Breast epithelium (tissue), 4 donors: ENCODE measurements at regions not wholly inside any gene's neighbourhood (a gene's known extent, or its start where the extent isn't known, plus 50 kb on each side); places are given as distances from the start of the nearest gene placed in this dataset.

ENCODE experiments used
- DNase-seq, 2 donors: peaks; one replicate each; pipeline ENCODE4 v3.0.0-alpha.2; 2019; ENCODE audit warnings: low spot score in 2 of 2
- H3K27ac ChIP-seq, 2 donors: fragments of 200-600 bp; sonication (generic) in 1 of 2; one replicate each; pipeline ENCODE4 v1.5.1; 2016 to 2019; ENCODE audit warnings: mild to moderate bottlenecking in 1 of 2
- H3K27me3 ChIP-seq, 2 donors: fragments of 200-600 bp; sonication (generic) in 1 of 2; one replicate each; pipeline versions ENCODE4 v1.5.1 to v1.6.0; 2017 to 2019; ENCODE audit warnings: control low read depth in 1 of 2, mild to moderate bottlenecking in 1 of 2
- H3K36me3 ChIP-seq: fragments of 200-600 bp; one replicate; pipeline ENCODE4 v1.5.1; 2019
- H3K4me1 ChIP-seq, 2 donors: fragments of 200-600 bp; sonication (generic); one replicate each; pipeline ENCODE4 v1.5.1; 2016 to 2019; ENCODE audit warnings: control low read depth in 1 of 2
- H3K4me3 ChIP-seq, 3 donors: fragments of 200-600 bp; sonication (generic); 1 replicate in 2 of 3; 2 replicates in 1 of 3; pipeline ENCODE4 v1.5.1; 2016 to 2019; ENCODE audit warnings: mild to moderate bottlenecking in 3 of 3, moderate library complexity in 2 of 3
- H3K9me3 ChIP-seq, 2 donors: fragments of 200-600 bp; sonication (generic) in 1 of 2; one replicate each; pipeline ENCODE4 v1.5.1; 2016 to 2019; ENCODE audit warnings: control low read depth in 1 of 2
- CTCF ChIP-seq, 3 donors: fragments of 450-650 bp; IDR thresholded peaks; one replicate each; pipeline ENCODE4 v1.5.1; 2016 to 2017; ENCODE audit warnings: antibody characterized with exemption in 3 of 3, mild to moderate bottlenecking in 3 of 3, moderate library complexity in 3 of 3
- POLR2A ChIP-seq: fragments of 450-650 bp; IDR thresholded peaks from one replicate; pipeline ENCODE4 v1.6.1; 2016; ENCODE audit warnings: antibody characterized with exemption, mild to moderate bottlenecking, moderate library complexity
- POLR2AphosphoS5 ChIP-seq, 3 donors: sonication (generic); formaldehyde crosslinking; IDR thresholded peaks; one replicate each; pipeline ENCODE4 v1.6.1; 2017; ENCODE audit warnings: antibody characterized with exemption in 3 of 3
- intact Hi-C: fragments of 100-400 bp; cut with DNase I; formaldehyde crosslinking; loops from one replicate; pipeline ENCODE4 v1.15.1; 2023; ENCODE audit warnings: low total_unique reads

GRCh38 chr3:35320646-35321407 is 318.5 kb upstream of the ARPP21 start:
- Histone ChIP-seq H3K27ac (no peak overlapping the region), H3K27me3 (no peaks in the 10 kb centered on the region), H3K9me3 (peaks cover 0 to 6% of the 10 kb centered on the region in 2 donors), H3K4me1 (no peaks in the 10 kb centered on the region), H3K4me3 (no peak overlapping the region), H3K36me3 (no peaks in the 10 kb centered on the region)
- DNase-seq, result no peak
- TF ChIP-seq POLR2AphosphoS5 (IDR thresholded peaks at IDR 0.05), result no peak
- TF ChIP-seq POLR2A, result no peak
- TF ChIP-seq CTCF (IDR thresholded peaks at IDR 0.05), result no peak
- intact Hi-C loops, result no loop called here

- TF ChIP-seq POLR2AphosphoS5 (IDR thresholded peaks at IDR 0.05) (no peak), POLR2A (no peak), CTCF (IDR thresholded peaks at IDR 0.05) (no peak)
- Histone ChIP-seq H3K4me3 (no peak overlapping the region), H3K27ac (no peak overlapping the region), H3K9me3 (peaks cover 0 to 6% of the 10 kb centered on the region in 2 donors), H3K36me3 (no peaks in the 10 kb centered on the region), H3K4me1 (no peaks in the 10 kb centered on the region), H3K27me3 (no peaks in the 10 kb centered on the region)
- intact Hi-C loops, result no loop called here
- no peak for DNase-seq
Measured at GRCh38 chr3:35322070-35322469, 317.3 kb upstream of the ARPP21 start.

- no peaks in the 10 kb centered on the region for H3K27me3 ChIP-seq
- H3K36me3 ChIP-seq, result no peaks in the 10 kb centered on the region
- no peak overlapping the region for H3K27ac ChIP-seq
- intact Hi-C loops, result no loop called here
- no peak for DNase-seq
- H3K4me3 ChIP-seq, result no peak overlapping the region
- no peak for TF ChIP-seq POLR2A
- no peak for TF ChIP-seq CTCF (IDR thresholded peaks at IDR 0.05)
- no peak for TF ChIP-seq POLR2AphosphoS5 (IDR thresholded peaks at IDR 0.05)
- no peaks in the 10 kb centered on the region for H3K4me1 ChIP-seq
- no peaks in the 10 kb centered on the region for H3K9me3 ChIP-seq
Measured at GRCh38 chr3:35335703-35336102, 303.6 kb upstream of the ARPP21 start.

GRCh38 chr3:35336601-35337000 is 302.7 kb upstream of the ARPP21 start:
- Histone ChIP-seq H3K36me3 (no peaks in the 10 kb centered on the region), H3K27ac (no peak overlapping the region), H3K4me1 (no peaks in the 10 kb centered on the region), H3K4me3 (no peak overlapping the region), H3K27me3 (no peaks in the 10 kb centered on the region), H3K9me3 (no peaks in the 10 kb centered on the region)
- intact Hi-C loops, result no loop called here
- no peak for TF ChIP-seq POLR2AphosphoS5 (IDR thresholded peaks at IDR 0.05)
- TF ChIP-seq POLR2A, result no peak
- no peak for TF ChIP-seq CTCF (IDR thresholded peaks at IDR 0.05)
- no peak for DNase-seq

- intact Hi-C loops, result no loop called here
- Histone ChIP-seq H3K4me1 (no peaks in the 10 kb centered on the region), H3K27me3 (no peaks in the 10 kb centered on the region), H3K27ac (no peak overlapping the region), H3K36me3 (no peaks in the 10 kb centered on the region), H3K4me3 (no peak overlapping the region), H3K9me3 (no peaks in the 10 kb centered on the region)
- no peak for TF ChIP-seq POLR2A
- TF ChIP-seq CTCF (IDR thresholded peaks at IDR 0.05), result no peak
- no peak for TF ChIP-seq POLR2AphosphoS5 (IDR thresholded peaks at IDR 0.05)
- no peak for DNase-seq
Measured at GRCh38 chr3:35338186-35338585, 301.1 kb upstream of the ARPP21 start.
